IPS-11a (cell line): ENCODE measurements at regions not wholly inside any gene's neighbourhood (a gene's known extent, or its start where the extent isn't known, plus 50 kb on each side); places are given as distances from the start of the nearest gene placed in this dataset.
"Not testable (repeated sequence)": the region's sequence is repeated elsewhere in the genome, so short reads cannot be mapped to it uniquely, and the experiment has no call there.

Experiments
- H3K4me3 ChIP-seq: one replicate; pipeline ENCODE4 v1.5.1; 2013; ENCODE audit warnings: low read depth, low read length, control low read depth

GRCh38 chr3:182650568-182651128, 142.7 kb upstream of the ATP11B start:
- no peak overlapping the region for H3K4me3 ChIP-seq

GRCh38 chr3:182651461-182651860, 141.8 kb upstream of the ATP11B start:
- no peak overlapping the region for H3K4me3 ChIP-seq

- not testable (repeated sequence) for H3K4me3 ChIP-seq
Observed at GRCh38 chr3:182653065-182653464, 140.2 kb upstream of the ATP11B start.

- H3K4me3 ChIP-seq, result no peak overlapping the region
Observed at GRCh38 chr3:182668541-182668940, 124.8 kb upstream of the ATP11B start.

- H3K4me3 ChIP-seq, result no peak overlapping the region
Observed at GRCh38 chr3:182668974-182669373, 124.3 kb upstream of the ATP11B start.

GRCh38 chr3:182671541-182671940, 121.8 kb upstream of the ATP11B start:
- no peak overlapping the region for H3K4me3 ChIP-seq

GRCh38 chr3:182671942-182672341, 121.4 kb upstream of the ATP11B start:
- no peak overlapping the region for H3K4me3 ChIP-seq

- no peak overlapping the region for H3K4me3 ChIP-seq
Observed at GRCh38 chr3:182673336-182673735, 120.0 kb upstream of the ATP11B start.

- peak overlapping the region; percentile 51 for H3K4me3 ChIP-seq
Observed at GRCh38 chr3:182682263-182683241, 110.8 kb upstream of the ATP11B start.

- H3K4me3 ChIP-seq, result no peak overlapping the region
Observed at GRCh38 chr3:182683453-182683852, 109.9 kb upstream of the ATP11B start.

- H3K4me3 ChIP-seq, result no peak overlapping the region
Observed at GRCh38 chr3:182683858-182684257, 109.4 kb upstream of the ATP11B start.

- H3K4me3 ChIP-seq, result no peak overlapping the region
Observed at GRCh38 chr3:182686033-182686886, 107.0 kb upstream of the ATP11B start.

GRCh38 chr3:182690172-182690571, 103.1 kb upstream of the ATP11B start:
- H3K4me3 ChIP-seq, result no peak overlapping the region

GRCh38 chr3:182692021-182692420, 101.3 kb upstream of the ATP11B start:
- no peak overlapping the region for H3K4me3 ChIP-seq

GRCh38 chr3:182692695-182693094, 100.6 kb upstream of the ATP11B start:
- H3K4me3 ChIP-seq, result no peak overlapping the region

- no peak overlapping the region for H3K4me3 ChIP-seq
Observed at GRCh38 chr3:182693723-182694122, 99.6 kb upstream of the ATP11B start.

- H3K4me3 ChIP-seq, result no peak overlapping the region
Observed at GRCh38 chr3:182696916-182697315, 96.4 kb upstream of the ATP11B start.

- no peak overlapping the region for H3K4me3 ChIP-seq
Observed at GRCh38 chr3:182697345-182697919, 95.9 kb upstream of the ATP11B start.

- no peak overlapping the region for H3K4me3 ChIP-seq
Observed at GRCh38 chr3:182698078-182698477, 95.2 kb upstream of the ATP11B start.

GRCh38 chr3:182699550-182700170, 93.6 kb upstream of the ATP11B start:
- no peak overlapping the region for H3K4me3 ChIP-seq

- no peak overlapping the region for H3K4me3 ChIP-seq
Observed at GRCh38 chr3:182702216-182702615, 91.1 kb upstream of the ATP11B start.
